ENCODE measurements at regions not wholly inside any gene's neighbourhood (a gene's known extent, or its start where the extent isn't known, plus 50 kb on each side); places are given as distances from the start of the nearest gene placed in this dataset.
"Not testable (repeated sequence)": the region's sequence is repeated elsewhere in the genome, so short reads cannot be mapped to it uniquely, and the experiment has no call there.

- no peak for DNase-seq
Observed at GRCh38 chr20:55031971-55032370, 556.6 kb downstream of the DOK5 start.

GRCh38 chr20:55014766-55015165 lies 539.4 kb downstream of the DOK5 start:
- DNase-seq = no peak

- no peak for DNase-seq
Observed at GRCh38 chr20:55010761-55011160, 535.4 kb downstream of the DOK5 start.

GRCh38 chr20:55009066-55009465 lies 533.7 kb downstream of the DOK5 start:
- DNase-seq = no peak

GRCh38 chr20:55004044-55004443 lies 528.7 kb downstream of the DOK5 start:
- no peak for DNase-seq

GRCh38 chr20:54995553-54995952 lies 520.2 kb downstream of the DOK5 start:
- DNase-seq = no peak

- DNase-seq = no peak
Observed at GRCh38 chr20:54995011-54995410, 519.6 kb downstream of the DOK5 start.

- no peak for DNase-seq
Observed at GRCh38 chr20:54985091-54985490, 509.7 kb downstream of the DOK5 start.

- DNase-seq = no peak
Observed at GRCh38 chr20:54984104-54984448, 508.7 kb downstream of the DOK5 start.

GRCh38 chr20:54983394-54984103 lies 508.2 kb downstream of the DOK5 start:
- not testable (repeated sequence) for DNase-seq

GRCh38 chr20:54981175-54981574 lies 505.8 kb downstream of the DOK5 start:
- DNase-seq = no peak

GRCh38 chr20:54980103-54980960 lies 504.9 kb downstream of the DOK5 start:
- DNase-seq = no peak

- no peak for DNase-seq
Observed at GRCh38 chr20:54950304-54950703, 474.9 kb downstream of the DOK5 start.

GRCh38 chr20:54941666-54942065 lies 466.3 kb downstream of the DOK5 start:
- DNase-seq = no peak

- DNase-seq = no peak
Observed at GRCh38 chr20:54940522-54940921, 465.1 kb downstream of the DOK5 start.

- no peak for DNase-seq
Observed at GRCh38 chr20:54938707-54939106, 463.3 kb downstream of the DOK5 start.

GRCh38 chr20:54933212-54933904 lies 458.0 kb downstream of the DOK5 start:
- DNase-seq = no peak

GRCh38 chr20:54929191-54929590 lies 453.8 kb downstream of the DOK5 start:
- DNase-seq = no peak

GRCh38 chr20:54928564-54928963 lies 453.2 kb downstream of the DOK5 start:
- DNase-seq = no peak

- no peak for DNase-seq
Observed at GRCh38 chr20:54922636-54923035, 447.2 kb downstream of the DOK5 start.

- no peak for DNase-seq
Observed at GRCh38 chr20:54922096-54922495, 446.7 kb downstream of the DOK5 start.

- no peak for DNase-seq
Observed at GRCh38 chr20:54920491-54920890, 445.1 kb downstream of the DOK5 start.

GRCh38 chr20:54918993-54919392 lies 443.6 kb downstream of the DOK5 start:
- not testable (repeated sequence) for DNase-seq

GRCh38 chr20:54914995-54915394 lies 439.6 kb downstream of the DOK5 start:
- no peak for DNase-seq

Measured in GDM1 (cell line).